B cell (primary cell): ENCODE measurements at regions not wholly inside any gene's neighbourhood (a gene's known extent, or its start where the extent isn't known, plus 50 kb on each side); places are given as distances from the start of the nearest gene placed in this dataset.
"Not testable (repeated sequence)": the region's sequence is repeated elsewhere in the genome, so short reads cannot be mapped to it uniquely, and the experiment has no call there.

Experiments used
- ATAC-seq: fragments of 200-7000 bp; cut with Tn5 transposase; one replicate; pipeline ENCODE4 v1.10.0; 2021; ENCODE audit warnings: low read depth, mild to moderate bottlenecking, moderate number of reproducible peaks, moderate library complexity
- CTCF ChIA-PET: fragments of 350-600 bp; sonication (Branson Sonifier 250); formaldehyde crosslinking; loops from one replicate; lab custom pipeline; 2021; ENCODE audit warnings: antibody characterized with exemption, inconsistent platforms; lab: Charles Lee
- POLR2A ChIA-PET: fragments of 350-600 bp; sonication (Branson Sonifier 250); formaldehyde crosslinking; loops from one replicate; lab custom pipeline; 2021; ENCODE audit warnings: antibody characterized with exemption; lab: Charles Lee
- DNase-seq: peaks from one replicate; pipeline ENCODE4 v3.0.0; 2013
- H2AFZ ChIP-seq: 2 replicates; pipeline ENCODE4 v1.6.1; 2012; ENCODE audit warnings: mild to moderate bottlenecking, low read depth, low read length; ENCODE audit not compliant: insufficient read depth, poor library complexity, severe bottlenecking
- H3K27ac ChIP-seq, 2 donors: 1 replicate in 1 of 2; 2 replicates in 1 of 2; pipeline ENCODE4 v1.5.1; 2012 to 2013; ENCODE audit warnings: low read length in 2 of 2, mild to moderate bottlenecking in 2 of 2, moderate library complexity in 1 of 2
- H3K27me3 ChIP-seq, 4 experiments: fragments of 200-600 bp in 1 of 4; sonication (generic) in 1 of 4; replicated peaks in 1 of 4; 1 replicate in 2 of 4; 2 replicates in 2 of 4; pipeline versions ENCODE4 v1.6.1 to v1.7.0; 2013 to 2016; ENCODE audit warnings: low read length in 3 of 4, mild to moderate bottlenecking in 2 of 4, mixed read lengths in 1 of 4, moderate library complexity in 1 of 4; ENCODE audit not compliant: insufficient read depth in 4 of 4, control insufficient read depth in 3 of 4; ENCODE audit errors: control extremely low read depth in 1 of 4
- H3K36me3 ChIP-seq, 2 experiments: replicated peaks in 1 of 2; 1 replicate in 1 of 2; 2 replicates in 1 of 2; pipeline versions ENCODE4 v1.6.1 to v1.7.1; 2013; ENCODE audit warnings: low read length in 1 of 2; ENCODE audit not compliant: insufficient read depth in 2 of 2, control insufficient read depth in 1 of 2; ENCODE audit errors: control extremely low read depth in 1 of 2, extremely low read depth in 1 of 2
- H3K4me1 ChIP-seq, 2 donors: fragments of 200-600 bp in 1 of 2; sonication (generic) in 1 of 2; 1 replicate in 1 of 2; 2 replicates in 1 of 2; pipeline versions ENCODE4 v1.5.1 to v1.6.1; 2013 to 2017; ENCODE audit warnings: low read length in 2 of 2; ENCODE audit not compliant: control insufficient read depth in 2 of 2, insufficient read depth in 2 of 2
- H3K4me2 ChIP-seq: replicated peaks from 2 replicates; pipeline ENCODE3; 2012; ENCODE audit warnings: mild to moderate bottlenecking, low read depth, low read length; ENCODE audit not compliant: poor library complexity, severe bottlenecking
- H3K4me3 ChIP-seq, 5 experiments: fragments of 200-600 bp in 1 of 5; sonication (generic) in 1 of 5; 1 replicate in 3 of 5; 2 replicates in 2 of 5; pipeline versions ENCODE4 v1.5.1 to v1.7.0; 2011 to 2016; ENCODE audit warnings: low read length in 4 of 5, mild to moderate bottlenecking in 4 of 5, low read depth in 2 of 5, control low read depth in 1 of 5, moderate library complexity in 1 of 5; ENCODE audit not compliant: insufficient read depth in 1 of 5; ENCODE audit errors: control extremely low read depth in 1 of 5, extremely low read depth in 1 of 5
- H3K79me2 ChIP-seq: fragments of 200-600 bp; sonication (generic); one replicate; pipeline ENCODE4 v1.6.0; 2016; ENCODE audit warnings: low read length; ENCODE audit not compliant: control insufficient read depth, insufficient read depth
- H3K9ac ChIP-seq: fragments of 200-600 bp; sonication (generic); 2 replicates; pipeline ENCODE4 v1.6.1; 2017; ENCODE audit warnings: mild to moderate bottlenecking, low read length, moderate library complexity
- H3K9me3 ChIP-seq, 3 donors: one replicate each; pipeline versions ENCODE4 v1.6.1 to v1.7.1; 2013; ENCODE audit warnings: low read length in 2 of 3; ENCODE audit not compliant: control insufficient read depth in 2 of 3, insufficient read depth in 1 of 3; ENCODE audit errors: control extremely low read depth in 1 of 3
- H4K20me1 ChIP-seq: 2 replicates; pipeline ENCODE4 v1.6.0; 2012; ENCODE audit warnings: mild to moderate bottlenecking, low read length; ENCODE audit not compliant: insufficient read depth, control insufficient read depth, poor library complexity, severe bottlenecking
- H3K27ac Mint-ChIP-seq: one replicate; pipeline ENCODE4 v1.8.0; 2021; ENCODE audit warnings: mixed read lengths
- H3K27me3 Mint-ChIP-seq: one replicate; pipeline ENCODE4 v1.8.0; 2021; ENCODE audit warnings: mixed read lengths
- H3K4me1 Mint-ChIP-seq: one replicate; pipeline ENCODE4 v1.8.0; 2021; ENCODE audit warnings: mixed read lengths
- H3K4me3 Mint-ChIP-seq: one replicate; pipeline ENCODE4 v1.8.0; 2021; ENCODE audit warnings: mixed read lengths
- H3K9me3 Mint-ChIP-seq: one replicate; pipeline ENCODE4 v1.8.0; 2022; ENCODE audit warnings: mixed read lengths; ENCODE audit not compliant: insufficient read depth
- CTCF ChIP-seq: fragments of 200-600 bp; IDR thresholded peaks from one replicate; pipeline ENCODE4 v1.8.0; 2022; ENCODE audit warnings: antibody characterized with exemption, mild to moderate bottlenecking
- WGBS: methylation state at CpG from one replicate; pipeline ENCODE4 v1.1.5; 2013; ENCODE audit warnings: missing lambda C conversion rate; ENCODE audit not compliant: insufficient coverage; 5-methylcytosine and 5-hydroxymethylcytosine counted together
- intact Hi-C: fragments of 100-400 bp; cut with micrococcal nuclease; formaldehyde crosslinking; loops from one replicate; pipeline ENCODE4 v1.10.0; 2022

- H3K4me3 ChIP-seq: no peak overlapping the region
- Mint-ChIP-seq H3K4me3 (no peak overlapping the region), H3K4me1 (no peaks in the 10 kb centered on the region), H3K27ac (no peak overlapping the region), H3K27me3 (no peaks in the 10 kb centered on the region), H3K9me3 (peaks cover 6% of the 10 kb centered on the region)
- no peak overlapping the region for H3K9ac ChIP-seq
- no CpG with 5 or more reads among the region's 6 CpGs for WGBS
- H3K9me3 ChIP-seq: peaks cover 1 to 7% (median 5%) of the 10 kb centered on the region in 3 donors
- no peak for TF ChIP-seq CTCF
- no peak for ATAC-seq
- ChIA-PET POLR2A (no interaction called here), CTCF (no interaction called here)
- no peaks in the 10 kb centered on the region for H3K79me2 ChIP-seq
- H4K20me1 ChIP-seq: no peaks in the 10 kb centered on the region
- no peak for DNase-seq
- H3K27ac ChIP-seq: no peak overlapping the region
- H3K27me3 ChIP-seq: no peaks in the 10 kb centered on the region
- no peak overlapping the region for H3K4me2 ChIP-seq
- intact Hi-C loops: no loop called here
- no peak overlapping the region for H2AFZ ChIP-seq
- no peaks in the 10 kb centered on the region for H3K36me3 ChIP-seq
- no peaks in the 10 kb centered on the region for H3K4me1 ChIP-seq
Measured at GRCh38 chr15:87669846-87670245, 586.7 kb downstream of the NTRK3 start.

GRCh38 chr15:87668768-87669564, 587.6 kb downstream of the NTRK3 start:
- DNase-seq, H3K27me3 Mint-ChIP-seq, H3K4me1 ChIP-seq, H2AFZ ChIP-seq, H3K27ac Mint-ChIP-seq, POLR2A ChIA-PET, H3K27me3 ChIP-seq, CTCF ChIA-PET, intact Hi-C loops, ATAC-seq, H3K4me3 ChIP-seq, H3K9ac ChIP-seq, H3K9me3 Mint-ChIP-seq, H3K9me3 ChIP-seq, H3K4me1 Mint-ChIP-seq, H3K27ac ChIP-seq, H3K4me2 ChIP-seq, H3K36me3 ChIP-seq, H3K79me2 ChIP-seq, H4K20me1 ChIP-seq, H3K4me3 Mint-ChIP-seq: not testable (repeated sequence)
- WGBS: 92% methylated on average over 4 of the region's 8 CpGs
